Body of pancreas (tissue), 4 donors: ENCODE measurements at regions not wholly inside any gene's neighbourhood (a gene's known extent, or its start where the extent isn't known, plus 50 kb on each side); places are given as distances from the start of the nearest gene placed in this dataset.

Experiments used
- ATAC-seq: fragments of 150-250 bp; one replicate; pipeline ENCODE4 v1.9.1; 2016
- DNase-seq, 4 donors: peaks; one replicate each; pipeline ENCODE4 v3.0.0-alpha.2; 2019
- H3K27ac ChIP-seq, 4 donors: fragments of 200-600 bp; sonication (generic); 1 replicate in 3 of 4; 2 replicates in 1 of 4; pipeline versions ENCODE4 v1.5.1 to v1.6.1; 2016 to 2019; ENCODE audit warnings: mild to moderate bottlenecking in 1 of 4, mixed read lengths in 1 of 4, moderate library complexity in 1 of 4
- H3K27me3 ChIP-seq, 2 donors: fragments of 200-600 bp; sonication (generic); one replicate each; pipeline ENCODE4 v1.6.0; 2016; ENCODE audit warnings: mild to moderate bottlenecking in 1 of 2
- H3K36me3 ChIP-seq, 2 donors: fragments of 200-600 bp; sonication (generic); replicated peaks in 1 of 2; 2 replicates each; pipeline ENCODE4 v1.5.1; 2016; ENCODE audit warnings: low read depth in 2 of 2; ENCODE audit not compliant: insufficient read depth in 1 of 2
- H3K4me1 ChIP-seq: fragments of 200-600 bp; sonication (generic); one replicate; pipeline ENCODE4 v1.6.0; 2016
- H3K4me3 ChIP-seq, 2 donors: fragments of 200-600 bp; sonication (generic); 1 replicate in 1 of 2; 2 replicates in 1 of 2; pipeline ENCODE4 v1.5.1; 2016 to 2019
- H3K9me3 ChIP-seq, 3 donors: fragments of 200-600 bp; sonication (generic); 1 replicate in 2 of 3; 2 replicates in 1 of 3; pipeline ENCODE4 v1.5.1; 2016
- POLR2A ChIP-seq, 3 donors: fragments of 450-650 bp; IDR thresholded peaks; one replicate each; pipeline ENCODE4 v1.6.1; 2016; ENCODE audit warnings: antibody characterized with exemption in 3 of 3, mild to moderate bottlenecking in 2 of 3
- WGBS, 2 donors: methylation state at CpG; one replicate each; pipeline ENCODE4 v1.1.5; 2017; 5-methylcytosine and 5-hydroxymethylcytosine counted together
- intact Hi-C: fragments of 100-400 bp; cut with DNase I; formaldehyde crosslinking; loops from one replicate; pipeline ENCODE4 v1.15.1; 2023
- TF ChIP-seq, protein P1 (sequence below), 7 experiments: fragments of 450-650 bp in 4 of 7; fragments of 200-600 bp in 3 of 7; sonication (generic) in 3 of 7; IDR thresholded peaks; one replicate each; pipeline ENCODE4 v1.5.1; 2016 to 2019; ENCODE audit warnings: antibody characterized with exemption in 7 of 7

DNA sequence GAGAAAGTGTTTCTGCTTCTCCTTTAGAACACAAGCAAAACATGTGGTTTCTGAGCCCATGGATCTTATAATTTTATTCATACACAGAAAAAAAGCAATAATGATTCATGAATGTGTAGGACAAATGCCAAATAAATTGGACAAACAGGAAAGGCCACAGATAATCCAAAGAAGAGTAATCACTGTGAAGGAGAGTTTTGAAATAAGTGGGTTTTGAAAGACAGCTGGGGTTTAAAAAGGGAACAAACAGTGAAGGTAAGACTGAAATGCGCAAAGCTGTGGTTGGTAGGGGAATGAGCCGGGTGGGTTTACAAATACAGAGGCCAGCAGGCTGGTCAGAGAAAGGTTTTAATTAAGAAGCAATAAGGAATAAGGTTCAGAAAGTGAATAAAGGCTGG is 50.0 kb upstream of the MBOAT2 start:
- H3K36me3 ChIP-seq, result no peaks in the 10 kb centered on the region
- ATAC-seq (no peak), DNase-seq (no peak)
- intact Hi-C loops, result no loop called here
- no peaks in the 10 kb centered on the region for H3K9me3 ChIP-seq
- no peaks in the 10 kb centered on the region for H3K4me1 ChIP-seq
- no peaks in the 10 kb centered on the region for H3K27me3 ChIP-seq
- H3K27ac ChIP-seq, result no peak overlapping the region
- WGBS, 2 donors, result 83 to 88% methylated on average over 2 of the region's 2 CpGs
- H3K4me3 ChIP-seq, result no peak overlapping the region
- TF ChIP-seq, protein P1, sequence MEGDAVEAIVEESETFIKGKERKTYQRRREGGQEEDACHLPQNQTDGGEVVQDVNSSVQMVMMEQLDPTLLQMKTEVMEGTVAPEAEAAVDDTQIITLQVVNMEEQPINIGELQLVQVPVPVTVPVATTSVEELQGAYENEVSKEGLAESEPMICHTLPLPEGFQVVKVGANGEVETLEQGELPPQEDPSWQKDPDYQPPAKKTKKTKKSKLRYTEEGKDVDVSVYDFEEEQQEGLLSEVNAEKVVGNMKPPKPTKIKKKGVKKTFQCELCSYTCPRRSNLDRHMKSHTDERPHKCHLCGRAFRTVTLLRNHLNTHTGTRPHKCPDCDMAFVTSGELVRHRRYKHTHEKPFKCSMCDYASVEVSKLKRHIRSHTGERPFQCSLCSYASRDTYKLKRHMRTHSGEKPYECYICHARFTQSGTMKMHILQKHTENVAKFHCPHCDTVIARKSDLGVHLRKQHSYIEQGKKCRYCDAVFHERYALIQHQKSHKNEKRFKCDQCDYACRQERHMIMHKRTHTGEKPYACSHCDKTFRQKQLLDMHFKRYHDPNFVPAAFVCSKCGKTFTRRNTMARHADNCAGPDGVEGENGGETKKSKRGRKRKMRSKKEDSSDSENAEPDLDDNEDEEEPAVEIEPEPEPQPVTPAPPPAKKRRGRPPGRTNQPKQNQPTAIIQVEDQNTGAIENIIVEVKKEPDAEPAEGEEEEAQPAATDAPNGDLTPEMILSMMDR (IDR thresholded peaks at IDR 0.05), result no peak
- TF ChIP-seq POLR2A (IDR thresholded peaks at IDR 0.05), result no peak
